ENCODE measurements at regions not wholly inside any gene's neighbourhood (a gene's known extent, or its start where the extent isn't known, plus 50 kb on each side); places are given as distances from the start of the nearest gene placed in this dataset.

DNA sequence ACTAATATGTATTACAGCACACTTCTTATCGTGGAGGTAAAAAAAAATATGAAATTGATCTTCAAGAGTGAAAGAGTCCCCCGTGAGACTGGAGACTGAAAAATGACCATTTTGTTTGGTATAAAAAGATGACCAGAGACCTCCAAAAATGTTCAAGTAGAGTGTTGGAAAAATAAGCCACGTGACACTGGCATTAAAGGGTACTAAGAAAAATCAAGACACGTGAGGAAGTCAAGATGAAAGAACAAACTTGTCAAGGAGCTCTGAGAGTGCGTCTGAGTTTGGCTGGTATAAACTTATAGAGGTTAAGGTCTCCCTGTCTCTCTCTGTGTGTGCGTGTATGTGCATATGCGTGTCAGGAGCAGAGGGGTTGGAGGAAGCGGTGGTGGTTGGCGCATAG is 362.7 kb upstream of the COBL start:
- no peak overlapping the region for H3K27ac ChIP-seq (ENCODE audit: low read depth, low read length)
- H3K27me3 ChIP-seq (ENCODE audit: control insufficient read depth, low read length), result no peaks in the 10 kb centered on the region
- TF ChIP-seq, protein P1, sequence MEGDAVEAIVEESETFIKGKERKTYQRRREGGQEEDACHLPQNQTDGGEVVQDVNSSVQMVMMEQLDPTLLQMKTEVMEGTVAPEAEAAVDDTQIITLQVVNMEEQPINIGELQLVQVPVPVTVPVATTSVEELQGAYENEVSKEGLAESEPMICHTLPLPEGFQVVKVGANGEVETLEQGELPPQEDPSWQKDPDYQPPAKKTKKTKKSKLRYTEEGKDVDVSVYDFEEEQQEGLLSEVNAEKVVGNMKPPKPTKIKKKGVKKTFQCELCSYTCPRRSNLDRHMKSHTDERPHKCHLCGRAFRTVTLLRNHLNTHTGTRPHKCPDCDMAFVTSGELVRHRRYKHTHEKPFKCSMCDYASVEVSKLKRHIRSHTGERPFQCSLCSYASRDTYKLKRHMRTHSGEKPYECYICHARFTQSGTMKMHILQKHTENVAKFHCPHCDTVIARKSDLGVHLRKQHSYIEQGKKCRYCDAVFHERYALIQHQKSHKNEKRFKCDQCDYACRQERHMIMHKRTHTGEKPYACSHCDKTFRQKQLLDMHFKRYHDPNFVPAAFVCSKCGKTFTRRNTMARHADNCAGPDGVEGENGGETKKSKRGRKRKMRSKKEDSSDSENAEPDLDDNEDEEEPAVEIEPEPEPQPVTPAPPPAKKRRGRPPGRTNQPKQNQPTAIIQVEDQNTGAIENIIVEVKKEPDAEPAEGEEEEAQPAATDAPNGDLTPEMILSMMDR (IDR thresholded peaks at IDR 0.05; ENCODE audit: low read depth, low read length, poor library complexity, severe bottlenecking), result no peak
- TF ChIP-seq EZH2phosphoT487 (IDR thresholded peaks at IDR 0.05; ENCODE audit: borderline replicate concordance, low read length), result no peak
- H3K79me2 ChIP-seq (ENCODE audit: control insufficient read depth, low read length), result no peaks in the 10 kb centered on the region
- H3K4me2 ChIP-seq (ENCODE audit: low read length), result no peak overlapping the region
- no peaks in the 10 kb centered on the region for H3K4me1 ChIP-seq (ENCODE audit: control insufficient read depth, low read length)
- peaks cover 9% of the 10 kb centered on the region; the same call in 1 of the 2 replicates for H3K9me3 ChIP-seq (ENCODE audit: control insufficient read depth, insufficient read depth, low read length)
- no peaks in the 10 kb centered on the region for H3K9me2 ChIP-seq (replicated peaks; ENCODE audit: control insufficient read depth, low read length)
- H3F3A ChIP-seq (ENCODE audit: control insufficient read depth, insufficient read depth), result no peaks in the 10 kb centered on the region
- H4K20me1 ChIP-seq (ENCODE audit: control insufficient read depth, insufficient read depth, low read depth, low read length), result no peaks in the 10 kb centered on the region
- no peaks in the 10 kb centered on the region for H3K36me3 ChIP-seq (ENCODE audit: control insufficient read depth, low read length)
- H3K4me3 ChIP-seq (ENCODE audit: low read length), result no peak overlapping the region

DNA sequence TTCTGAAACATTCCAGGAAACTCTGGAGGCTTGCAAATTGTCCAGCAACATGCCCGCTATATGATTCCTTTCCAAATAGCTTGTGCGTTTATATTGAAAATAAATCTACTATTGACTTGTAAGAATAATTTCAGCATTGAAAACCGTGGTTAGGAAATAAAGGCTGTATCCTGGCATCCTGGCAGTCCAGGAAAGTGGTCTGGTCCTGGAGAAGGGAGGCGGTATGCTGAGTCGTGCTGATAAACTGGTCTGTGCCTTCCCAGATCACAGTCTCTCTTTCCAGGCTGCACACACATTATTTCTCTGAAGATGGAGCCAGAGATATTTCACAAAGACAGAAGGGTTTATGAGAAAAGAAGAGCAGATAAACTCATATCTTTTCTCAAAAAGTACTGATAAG is 350.1 kb upstream of the COBL start:
- H3K36me3 ChIP-seq (ENCODE audit: control insufficient read depth, low read length), result no peaks in the 10 kb centered on the region
- H3K9me3 ChIP-seq (ENCODE audit: control insufficient read depth, insufficient read depth, low read length), result no peaks in the 10 kb centered on the region; the same call in 1 of the 2 replicates
- no peaks in the 10 kb centered on the region for H3K9me2 ChIP-seq (replicated peaks; ENCODE audit: control insufficient read depth, low read length)
- H3K27me3 ChIP-seq (ENCODE audit: control insufficient read depth, low read length), result no peaks in the 10 kb centered on the region
- H3K4me1 ChIP-seq (ENCODE audit: control insufficient read depth, low read length), result no peaks in the 10 kb centered on the region
- no peak overlapping the region for H3K4me2 ChIP-seq (ENCODE audit: low read length)
- no peak overlapping the region for H3K4me3 ChIP-seq (ENCODE audit: low read length)
- no peak for TF ChIP-seq EZH2phosphoT487 (IDR thresholded peaks at IDR 0.05; ENCODE audit: borderline replicate concordance, low read length)
- TF ChIP-seq, protein P1 (IDR thresholded peaks at IDR 0.05; ENCODE audit: low read depth, low read length, poor library complexity, severe bottlenecking), result no peak
- no peaks in the 10 kb centered on the region for H4K20me1 ChIP-seq (ENCODE audit: control insufficient read depth, insufficient read depth, low read depth, low read length)
- no peaks in the 10 kb centered on the region for H3K79me2 ChIP-seq (ENCODE audit: control insufficient read depth, low read length)
- no peaks in the 10 kb centered on the region for H3F3A ChIP-seq (ENCODE audit: control insufficient read depth, insufficient read depth)
- no peak overlapping the region for H3K27ac ChIP-seq (ENCODE audit: low read depth, low read length)

DNA sequence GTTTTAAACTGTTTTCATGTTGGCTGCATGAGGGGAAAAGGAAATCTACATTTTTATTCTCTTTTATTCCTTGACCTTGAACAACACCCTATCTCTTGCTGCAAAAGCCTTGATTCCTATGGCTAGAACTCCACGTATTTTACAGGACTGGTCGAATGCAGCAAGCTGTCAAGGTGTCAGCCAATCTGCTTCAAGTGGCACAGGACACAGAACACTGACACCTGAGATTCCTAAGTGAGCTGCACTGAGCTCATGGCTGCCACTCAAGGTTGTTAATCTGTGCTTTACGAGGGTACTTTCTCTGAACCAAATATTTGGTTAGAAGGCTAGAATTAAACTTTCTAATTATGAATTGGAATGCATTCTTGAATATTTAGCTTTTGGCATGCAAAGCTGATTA is 349.7 kb upstream of the COBL start:
- H3K4me3 ChIP-seq (ENCODE audit: low read length), result no peak overlapping the region
- no peaks in the 10 kb centered on the region for H3F3A ChIP-seq (ENCODE audit: control insufficient read depth, insufficient read depth)
- H3K79me2 ChIP-seq (ENCODE audit: control insufficient read depth, low read length), result no peaks in the 10 kb centered on the region
- H3K4me1 ChIP-seq (ENCODE audit: control insufficient read depth, low read length), result no peaks in the 10 kb centered on the region
- no peak overlapping the region for H3K4me2 ChIP-seq (ENCODE audit: low read length)
- no peaks in the 10 kb centered on the region; the same call in 1 of the 2 replicates for H3K9me3 ChIP-seq (ENCODE audit: control insufficient read depth, insufficient read depth, low read length)
- TF ChIP-seq, protein P1 (IDR thresholded peaks at IDR 0.05; ENCODE audit: low read depth, low read length, poor library complexity, severe bottlenecking), result no peak
- TF ChIP-seq EZH2phosphoT487 (IDR thresholded peaks at IDR 0.05; ENCODE audit: borderline replicate concordance, low read length), result no peak
- H3K9me2 ChIP-seq (replicated peaks; ENCODE audit: control insufficient read depth, low read length), result no peaks in the 10 kb centered on the region
- no peak overlapping the region for H3K27ac ChIP-seq (ENCODE audit: low read depth, low read length)
- no peaks in the 10 kb centered on the region for H3K36me3 ChIP-seq (ENCODE audit: control insufficient read depth, low read length)
- no peaks in the 10 kb centered on the region for H3K27me3 ChIP-seq (ENCODE audit: control insufficient read depth, low read length)
- H4K20me1 ChIP-seq (ENCODE audit: control insufficient read depth, insufficient read depth, low read depth, low read length), result no peaks in the 10 kb centered on the region

Data from DOHH2 (cell line).